ENCODE measurements at regions not wholly inside any gene's neighbourhood (a gene's known extent, or its start where the extent isn't known, plus 50 kb on each side); places are given as distances from the start of the nearest gene placed in this dataset.
A peak's percentile ranks its signal among the peaks of the same experiment; 100 is the strongest.

- no peak for TF ChIP-seq ZNF214 (tag by site-specific recombination; IDR thresholded peaks at IDR 0.05; ENCODE audit: borderline replicate concordance)
- no peak for TF ChIP-seq ZNF423 (tag by site-specific recombination; IDR thresholded peaks at IDR 0.05)
- no peak for TF ChIP-seq TCF7L2 (IDR thresholded peaks at IDR 0.05; ENCODE audit: borderline replicate concordance, low read depth, low read length)
- TF ChIP-seq ZNF132 (tag by site-specific recombination; IDR thresholded peaks at IDR 0.05; ENCODE audit: borderline replicate concordance) = no peak
- no peak for TF ChIP-seq ZXDB (tag by site-specific recombination; IDR thresholded peaks at IDR 0.05)
- TF ChIP-seq ZNF335 (tag by site-specific recombination; conservative IDR thresholded peaks at IDR 0.05) = no peak
- TF ChIP-seq, protein P1, sequence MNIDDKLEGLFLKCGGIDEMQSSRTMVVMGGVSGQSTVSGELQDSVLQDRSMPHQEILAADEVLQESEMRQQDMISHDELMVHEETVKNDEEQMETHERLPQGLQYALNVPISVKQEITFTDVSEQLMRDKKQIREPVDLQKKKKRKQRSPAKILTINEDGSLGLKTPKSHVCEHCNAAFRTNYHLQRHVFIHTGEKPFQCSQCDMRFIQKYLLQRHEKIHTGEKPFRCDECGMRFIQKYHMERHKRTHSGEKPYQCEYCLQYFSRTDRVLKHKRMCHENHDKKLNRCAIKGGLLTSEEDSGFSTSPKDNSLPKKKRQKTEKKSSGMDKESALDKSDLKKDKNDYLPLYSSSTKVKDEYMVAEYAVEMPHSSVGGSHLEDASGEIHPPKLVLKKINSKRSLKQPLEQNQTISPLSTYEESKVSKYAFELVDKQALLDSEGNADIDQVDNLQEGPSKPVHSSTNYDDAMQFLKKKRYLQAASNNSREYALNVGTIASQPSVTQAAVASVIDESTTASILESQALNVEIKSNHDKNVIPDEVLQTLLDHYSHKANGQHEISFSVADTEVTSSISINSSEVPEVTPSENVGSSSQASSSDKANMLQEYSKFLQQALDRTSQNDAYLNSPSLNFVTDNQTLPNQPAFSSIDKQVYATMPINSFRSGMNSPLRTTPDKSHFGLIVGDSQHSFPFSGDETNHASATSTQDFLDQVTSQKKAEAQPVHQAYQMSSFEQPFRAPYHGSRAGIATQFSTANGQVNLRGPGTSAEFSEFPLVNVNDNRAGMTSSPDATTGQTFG (tag by site-specific recombination; IDR thresholded peaks at IDR 0.05; ENCODE audit: borderline replicate concordance) = no peak
- no peak for TF ChIP-seq ZNF366 (tag by site-specific recombination; conservative IDR thresholded peaks at IDR 0.05)
- TF ChIP-seq ZNF311 (tag by site-specific recombination; IDR thresholded peaks at IDR 0.05; ENCODE audit: borderline replicate concordance) = no peak
- no peak for TF ChIP-seq ZNF585B (tag by site-specific recombination; IDR thresholded peaks at IDR 0.05)
- TF ChIP-seq, protein P2, sequence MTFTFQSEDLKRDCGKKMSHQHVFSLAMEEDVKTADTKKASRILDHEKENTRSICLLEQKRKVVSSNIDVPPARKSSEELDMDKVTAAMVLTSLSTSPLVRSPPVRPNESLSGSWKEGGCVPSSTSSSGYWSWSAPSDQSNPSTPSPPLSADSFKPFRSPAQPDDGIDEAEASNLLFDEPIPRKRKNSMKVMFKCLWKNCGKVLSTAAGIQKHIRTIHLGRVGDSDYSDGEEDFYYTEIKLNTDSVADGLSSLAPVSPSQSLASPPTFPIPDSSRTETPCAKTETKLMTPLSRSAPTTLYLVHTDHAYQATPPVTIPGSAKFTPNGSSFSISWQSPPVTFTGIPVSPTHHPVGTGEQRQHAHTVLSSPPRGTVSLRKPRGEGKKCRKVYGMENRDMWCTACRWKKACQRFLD (tag by site-specific recombination; IDR thresholded peaks at IDR 0.05) = no peak
- no peak for TF ChIP-seq SP2 (tag by site-specific recombination; IDR thresholded peaks at IDR 0.05)
- TF ChIP-seq ZNF433 (tag by site-specific recombination; IDR thresholded peaks at IDR 0.05; ENCODE audit: low read depth) = no peak
- no peak for TF ChIP-seq ZNF76 (tag by site-specific recombination; IDR thresholded peaks at IDR 0.05; ENCODE audit: borderline replicate concordance, low read depth)
- 0 out of 2 replicates have a peak, but pooled peaks have one; percentile 41 for TF ChIP-seq MZF1 (tag by site-specific recombination; IDR thresholded peaks at IDR 0.05; ENCODE audit: borderline replicate concordance)
- TF ChIP-seq ZNF184 (tag by site-specific recombination; IDR thresholded peaks at IDR 0.05) = no peak
- TF ChIP-seq PATZ1 (tag by site-specific recombination; IDR thresholded peaks at IDR 0.05) = peak; percentile 47; the same call in 1 of the 2 replicates
- TF ChIP-seq HOXA7 (CRISPR knock-in tag; IDR thresholded peaks at IDR 0.05; ENCODE audit: borderline replicate concordance) = no peak
- TF ChIP-seq, protein P3, sequence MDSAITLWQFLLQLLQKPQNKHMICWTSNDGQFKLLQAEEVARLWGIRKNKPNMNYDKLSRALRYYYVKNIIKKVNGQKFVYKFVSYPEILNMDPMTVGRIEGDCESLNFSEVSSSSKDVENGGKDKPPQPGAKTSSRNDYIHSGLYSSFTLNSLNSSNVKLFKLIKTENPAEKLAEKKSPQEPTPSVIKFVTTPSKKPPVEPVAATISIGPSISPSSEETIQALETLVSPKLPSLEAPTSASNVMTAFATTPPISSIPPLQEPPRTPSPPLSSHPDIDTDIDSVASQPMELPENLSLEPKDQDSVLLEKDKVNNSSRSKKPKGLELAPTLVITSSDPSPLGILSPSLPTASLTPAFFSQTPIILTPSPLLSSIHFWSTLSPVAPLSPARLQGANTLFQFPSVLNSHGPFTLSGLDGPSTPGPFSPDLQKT (IDR thresholded peaks at IDR 0.05; ENCODE audit: borderline replicate concordance, low read depth, low read length) = no peak
- no peak for TF ChIP-seq SETDB1 (IDR thresholded peaks at IDR 0.05; ENCODE audit: insufficient read length, low read length)
- no peak for TF ChIP-seq ZNF354C (tag by site-specific recombination; IDR thresholded peaks at IDR 0.05; ENCODE audit: borderline replicate concordance, low read depth)
- TF ChIP-seq IKZF3 (tag by site-specific recombination; IDR thresholded peaks at IDR 0.05) = peak; percentile 68
- TF ChIP-seq ZBTB26 (tag by site-specific recombination; optimal IDR thresholded peaks at IDR 0.05) = no peak
- no peak for TF ChIP-seq ZNF416 (tag by site-specific recombination; IDR thresholded peaks at IDR 0.05)
- no peak for TF ChIP-seq ZNF16 (tag by site-specific recombination; IDR thresholded peaks at IDR 0.05; ENCODE audit: low read depth)
- TF ChIP-seq ZNF302 (tag by site-specific recombination; IDR thresholded peaks at IDR 0.05; ENCODE audit: low read depth) = no peak
- no peak for TF ChIP-seq SALL2 (tag by site-specific recombination; IDR thresholded peaks at IDR 0.05; ENCODE audit: borderline replicate concordance)
- no peak for TF ChIP-seq ZNF624 (tag by site-specific recombination; IDR thresholded peaks at IDR 0.05)
- TF ChIP-seq ZNF350 (tag by site-specific recombination; IDR thresholded peaks at IDR 0.05) = no peak
- TF ChIP-seq GLIS1 (tag by site-specific recombination; IDR thresholded peaks at IDR 0.05) = peak; percentile 88
- no peak for TF ChIP-seq ZFP3 (tag by site-specific recombination; IDR thresholded peaks at IDR 0.05; ENCODE audit: low read depth)
- TF ChIP-seq ZBTB17 (tag by site-specific recombination; IDR thresholded peaks at IDR 0.05) = no peak
- no peak for TF ChIP-seq KLF1 (tag by site-specific recombination; IDR thresholded peaks at IDR 0.05)
- TF ChIP-seq ZNF10 (tag by site-specific recombination; IDR thresholded peaks at IDR 0.05) = 0 out of 2 replicates have a peak, but pooled peaks have one; percentile 17
Observed at GRCh38 chr6:6781172-6781872, 192.8 kb downstream of the LY86 start (continued).

Measured in HEK293 (cell line).